ENCODE measurements at regions not wholly inside any gene's neighbourhood (a gene's known extent, or its start where the extent isn't known, plus 50 kb on each side); places are given as distances from the start of the nearest gene placed in this dataset.

DNA sequence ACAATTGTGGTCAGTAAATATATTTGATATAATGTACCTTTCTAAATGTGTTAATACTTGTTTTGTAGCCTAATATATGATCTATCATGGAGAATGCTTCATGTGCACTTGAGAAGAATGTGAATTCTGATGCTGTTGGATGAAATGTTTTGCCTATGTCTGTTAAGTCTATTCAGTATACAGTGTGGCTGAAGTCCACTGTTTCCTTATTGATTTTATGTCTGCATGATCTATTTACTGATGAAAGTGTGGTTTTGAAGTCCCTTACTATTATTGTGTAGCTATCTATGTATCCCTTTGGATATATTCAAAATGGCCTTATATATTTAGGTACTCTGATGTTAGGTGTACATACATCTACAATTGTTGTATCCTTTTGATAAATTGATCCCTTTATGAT lies 515.8 kb upstream of the EPHA5 start:
- TF ChIP-seq POLR2A (IDR thresholded peaks at IDR 0.05; ENCODE audit: low read depth, low read length) (no peak), POLR2AphosphoS5 (IDR thresholded peaks at IDR 0.05; ENCODE audit: low read depth, low read length) (no peak), TAF1 (IDR thresholded peaks at IDR 0.05; ENCODE audit: low read depth, low read length) (no peak), SPI1 (IDR thresholded peaks at IDR 0.05; ENCODE audit: low read depth, low read length) (no peak), PAX5 (IDR thresholded peaks at IDR 0.05; ENCODE audit: insufficient read depth, low read length, severe bottlenecking) (no peak)
